ENCODE measurements at regions not wholly inside any gene's neighbourhood (a gene's known extent, or its start where the extent isn't known, plus 50 kb on each side); places are given as distances from the start of the nearest gene placed in this dataset.

DNA sequence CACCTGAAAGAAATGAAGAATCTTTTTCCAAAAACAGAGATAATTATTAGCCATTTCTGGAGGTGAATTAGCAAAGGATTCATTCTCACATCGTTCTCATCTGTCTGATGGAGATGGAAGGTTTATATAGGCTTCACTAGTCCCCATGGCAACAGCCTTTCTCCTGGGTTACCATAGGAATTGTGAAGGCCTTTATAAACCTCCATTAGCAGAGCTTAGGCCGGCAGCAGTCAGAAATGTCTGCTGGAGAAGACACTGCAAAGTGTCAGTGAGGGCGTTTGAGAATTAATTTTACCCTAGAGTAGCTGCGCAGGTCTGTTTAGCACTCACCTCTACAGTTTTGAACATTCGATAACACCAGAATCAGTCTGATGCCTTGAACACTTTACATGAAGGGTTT, 290.4 kb upstream of the NR4A3 start:
- TF ChIP-seq POLR2A (IDR thresholded peaks at IDR 0.05; ENCODE audit: low read depth, low read length) (no peak), POLR2AphosphoS5 (IDR thresholded peaks at IDR 0.05; ENCODE audit: low read depth, low read length) (no peak), TAF1 (IDR thresholded peaks at IDR 0.05; ENCODE audit: low read depth, low read length) (no peak), SPI1 (IDR thresholded peaks at IDR 0.05; ENCODE audit: low read depth, low read length) (no peak), POU2F2 (IDR thresholded peaks at IDR 0.05; ENCODE audit: low read depth, low read length) (no peak)

Measured in GM12891 (cell line).